GM18519 (cell line): ENCODE measurements at regions not wholly inside any gene's neighbourhood (a gene's known extent, or its start where the extent isn't known, plus 50 kb on each side); places are given as distances from the start of the nearest gene placed in this dataset.
"Not testable (repeated sequence)": the region's sequence is repeated elsewhere in the genome, so short reads cannot be mapped to it uniquely, and the experiment has no call there.

Source experiments
- ATAC-seq: cut with Tn5 transposase; IDR thresholded peaks from one replicate; pipeline ENCODE4 v1.9.1; 2021; ENCODE audit warnings: mild to moderate bottlenecking, moderate library complexity; ENCODE audit not compliant: unreplicated experiment, low FRiP score

GRCh38 chr6:144353871-144354314, 68.8 kb downstream of the UTRN start:
- ATAC-seq: peak; percentile 70

GRCh38 chr6:144359783-144360182, 74.6 kb downstream of the UTRN start:
- ATAC-seq: no peak

GRCh38 chr6:144360401-144360800, 75.3 kb downstream of the UTRN start:
- ATAC-seq: no peak

GRCh38 chr6:144361016-144361415, 75.9 kb downstream of the UTRN start:
- ATAC-seq: no peak

- ATAC-seq: no peak
These were observed 77.2 kb downstream of the UTRN start for GRCh38 chr6:144362042-144363018.

- ATAC-seq: no peak
These were observed 79.1 kb downstream of the UTRN start for GRCh38 chr6:144364208-144364720.

GRCh38 chr6:144364782-144365181, 79.6 kb downstream of the UTRN start:
- no peak for ATAC-seq

- ATAC-seq: no peak
These were observed 80.1 kb downstream of the UTRN start for GRCh38 chr6:144365271-144365670.

GRCh38 chr6:144369696-144370095, 84.6 kb downstream of the UTRN start:
- ATAC-seq: not testable (repeated sequence)

GRCh38 chr6:144372116-144372515, 87.0 kb downstream of the UTRN start:
- no peak for ATAC-seq

GRCh38 chr6:144372611-144373594, 87.8 kb downstream of the UTRN start:
- ATAC-seq: no peak

- not testable (repeated sequence) for ATAC-seq
These were observed 89.4 kb downstream of the UTRN start for GRCh38 chr6:144374525-144374924.

GRCh38 chr6:144377586-144378210, 92.6 kb downstream of the UTRN start:
- ATAC-seq: no peak

- no peak for ATAC-seq
These were observed 93.3 kb downstream of the UTRN start for GRCh38 chr6:144378437-144378836.

GRCh38 chr6:144379356-144379755, 94.2 kb downstream of the UTRN start:
- no peak for ATAC-seq

GRCh38 chr6:144381499-144381898, 96.4 kb downstream of the UTRN start:
- ATAC-seq: not testable (repeated sequence)

- no peak for ATAC-seq
These were observed 98.2 kb downstream of the UTRN start for GRCh38 chr6:144383336-144383735.

- no peak for ATAC-seq
These were observed 99.3 kb downstream of the UTRN start for GRCh38 chr6:144384427-144384826.

GRCh38 chr6:144389474-144389873, 104.3 kb downstream of the UTRN start:
- not testable (repeated sequence) for ATAC-seq

- ATAC-seq: no peak
These were observed 105.1 kb downstream of the UTRN start for GRCh38 chr6:144390202-144390601.
